Hematopoietic multipotent progenitor cell treated with erythropoietin and hydrocortisone succinate and interleukin-3 and kit ligand, for 6 days (in vitro differentiated cells): ENCODE measurements at regions not wholly inside any gene's neighbourhood (a gene's known extent, or its start where the extent isn't known, plus 50 kb on each side); places are given as distances from the start of the nearest gene placed in this dataset.
A peak's percentile ranks its signal among the peaks of the same experiment; 100 is the strongest.
"Not testable (repeated sequence)": the region's sequence is repeated elsewhere in the genome, so short reads cannot be mapped to it uniquely, and the experiment has no call there.

Source experiments
- DNase-seq: peaks from one replicate; pipeline ENCODE4 v3.0.0-alpha.2; 2015

GRCh38 chr2:113386780-113387433, 50.6 kb upstream of the ZNG1B start:
- not testable (repeated sequence) for DNase-seq

DNA sequence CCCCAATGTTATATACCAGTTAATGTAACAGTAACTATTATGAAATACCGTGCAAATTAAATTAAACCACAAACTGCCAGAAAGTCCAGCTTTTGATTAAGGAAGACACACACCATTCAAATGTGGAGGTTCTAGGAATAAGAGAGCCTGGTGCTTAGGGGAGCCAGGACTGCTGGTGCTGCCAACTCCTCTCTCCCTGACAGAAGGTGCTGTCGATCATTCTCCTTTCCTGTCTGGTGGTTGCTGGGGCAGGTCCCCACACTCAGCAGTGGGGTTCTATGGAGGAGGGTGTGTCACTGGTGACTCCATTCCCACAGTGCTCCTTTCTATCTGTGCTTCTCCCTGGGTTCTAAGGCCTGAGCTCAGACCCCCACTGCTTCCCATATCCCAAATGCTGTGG, 57.9 kb upstream of the ZNG1B start:
- DNase-seq, result not testable (repeated sequence)

GRCh38 chr2:113376913-113377445, 60.5 kb upstream of the ZNG1B start:
- DNase-seq, result no peak

GRCh38 chr2:113376253-113376912, 61.1 kb upstream of the ZNG1B start:
- DNase-seq, result no peak

DNA sequence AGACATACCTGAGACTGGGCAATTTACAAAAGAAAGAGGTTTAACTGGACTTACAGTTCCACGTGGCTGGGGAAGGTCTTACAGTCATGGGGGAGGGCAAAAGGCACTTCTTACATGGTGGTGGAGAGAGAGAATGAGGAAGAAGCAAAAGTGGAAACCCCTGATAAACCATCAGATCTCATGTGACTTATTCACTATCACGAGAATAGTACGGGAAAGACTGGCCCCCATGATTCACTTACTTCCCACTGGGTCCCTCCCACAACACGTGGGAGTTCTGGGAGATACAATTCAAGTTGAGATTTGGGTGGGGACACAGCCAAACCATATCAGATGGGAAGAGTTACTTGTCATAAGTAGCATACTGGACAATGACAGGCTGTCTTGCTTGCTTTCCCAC, 62.6 kb upstream of the ZNG1B start:
- DNase-seq, result not testable (repeated sequence)

GRCh38 chr2:113372258-113372834, 65.1 kb upstream of the ZNG1B start:
- not testable (repeated sequence) for DNase-seq

GRCh38 chr2:113370478-113371091, 66.9 kb upstream of the ZNG1B start:
- DNase-seq, result peak; percentile 75

DNA sequence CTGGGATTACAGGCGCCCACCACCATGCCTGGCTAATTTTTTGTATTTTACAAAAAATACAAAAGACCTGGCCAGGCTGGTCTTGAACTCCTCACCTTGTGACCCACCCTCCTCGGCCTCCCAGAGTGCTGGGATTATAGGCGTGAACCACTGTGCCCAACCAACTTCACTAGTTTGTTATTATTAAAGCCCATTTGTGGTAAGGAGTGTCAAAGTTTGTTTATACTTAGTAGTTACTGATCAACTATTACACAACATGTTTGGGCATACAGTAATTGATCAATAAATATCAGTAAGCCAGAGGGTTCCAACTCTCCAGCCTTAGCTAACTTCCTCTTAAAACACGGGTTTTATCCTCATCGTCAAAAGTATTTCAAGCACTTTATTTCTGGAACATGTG, 67.5 kb upstream of the ZNG1B start:
- no peak for DNase-seq

DNA sequence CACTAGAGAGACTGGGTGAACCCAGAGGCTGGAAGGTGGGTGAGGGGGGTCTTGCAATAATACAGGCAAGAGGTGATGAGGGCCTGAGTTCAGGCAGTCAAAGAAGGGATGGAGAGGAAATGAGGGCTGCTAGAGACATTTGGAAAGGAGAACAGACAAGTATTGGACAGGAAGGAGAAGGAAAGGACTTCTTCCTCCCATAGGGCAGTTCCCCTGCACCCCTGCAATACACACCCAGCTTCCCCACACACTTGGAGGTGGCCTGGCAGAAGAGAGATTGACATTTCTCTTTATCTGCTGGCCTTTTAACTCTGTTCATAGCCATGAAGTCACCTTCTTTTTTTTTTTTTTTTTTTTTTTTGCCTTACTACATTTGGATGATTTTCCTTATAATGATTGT, 68.9 kb upstream of the ZNG1B start:
- not testable (repeated sequence) for DNase-seq

GRCh38 chr2:113366821-113367220, 70.7 kb upstream of the ZNG1B start:
- DNase-seq, result not testable (repeated sequence)

DNA sequence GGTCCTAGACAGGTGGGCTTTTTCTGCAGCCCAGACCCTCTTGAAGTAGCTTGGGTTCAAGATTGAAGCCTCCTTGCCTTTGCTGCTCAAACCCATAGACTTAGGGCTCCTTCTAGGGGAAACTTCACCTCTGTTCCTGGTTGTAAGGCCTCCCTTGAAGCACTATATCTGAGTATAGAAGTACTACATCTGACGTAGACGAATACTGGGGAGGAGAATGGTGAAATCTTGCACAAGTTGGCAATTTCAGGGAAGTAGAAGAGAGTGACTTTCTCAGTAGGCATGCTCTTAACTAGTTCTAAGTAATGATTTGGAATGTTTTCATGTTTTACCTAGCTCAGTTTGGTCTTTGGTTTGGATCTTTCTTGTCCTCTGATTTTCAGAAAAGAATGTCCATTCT, 71.7 kb upstream of the ZNG1B start:
- not testable (repeated sequence) for DNase-seq

- DNase-seq, result not testable (repeated sequence)
Measured at GRCh38 chr2:113365290-113365689, 72.2 kb upstream of the ZNG1B start.

- no peak for DNase-seq
Measured at GRCh38 chr2:113361051-113361450, 76.4 kb upstream of the ZNG1B start.

DNA sequence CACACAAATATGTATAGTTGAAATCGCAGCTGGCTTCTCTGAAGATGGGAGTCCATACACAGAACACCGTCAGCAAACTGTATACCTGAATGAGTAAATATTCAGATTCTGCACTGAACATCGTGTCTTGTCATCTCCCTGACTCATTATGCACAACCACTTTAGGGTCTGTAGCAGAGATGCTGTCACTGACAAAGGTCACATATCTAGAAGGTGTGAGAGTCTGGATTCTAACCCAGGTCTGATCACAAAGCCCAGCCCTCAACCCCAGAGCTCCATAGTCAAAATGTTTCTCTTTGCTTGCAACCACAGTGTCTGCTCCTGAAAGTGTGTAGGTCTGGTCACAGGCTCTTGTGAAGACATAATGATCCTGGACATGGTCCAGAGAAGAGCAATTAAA, 78.3 kb upstream of the PAX8 start:
- no peak for DNase-seq

- DNase-seq, result not testable (repeated sequence)
Measured at GRCh38 chr2:113356284-113356683, 77.6 kb upstream of the PAX8 start.

GRCh38 chr2:113355339-113356015, 76.8 kb upstream of the PAX8 start:
- DNase-seq, result not testable (repeated sequence)

GRCh38 chr2:113351375-113352355, 72.9 kb upstream of the PAX8 start:
- DNase-seq, result no peak

DNA sequence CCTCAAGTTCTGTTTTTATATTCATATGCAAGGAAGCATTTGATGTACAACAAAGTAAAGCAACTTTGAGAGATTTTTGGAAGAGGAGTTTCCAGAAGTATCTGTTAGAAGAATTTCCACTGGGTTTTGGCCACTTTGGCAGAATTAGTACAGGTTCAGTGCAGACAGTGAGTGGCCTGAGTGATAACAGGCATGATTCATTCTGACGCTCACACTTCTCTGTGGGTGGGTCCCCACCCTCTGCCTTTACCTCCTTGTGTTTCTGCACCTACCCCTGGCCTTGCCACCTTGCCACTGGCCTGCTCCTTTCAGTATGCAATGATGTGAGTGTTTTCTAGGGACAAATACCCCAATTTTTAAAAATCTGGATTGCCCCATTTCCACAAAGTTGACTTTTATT, 65.1 kb upstream of the PAX8 start:
- peak; percentile 12 for DNase-seq

- DNase-seq, result peak; percentile 42
Measured at GRCh38 chr2:113342650-113343049, 63.9 kb upstream of the PAX8 start.

GRCh38 chr2:113341870-113342253, 63.1 kb upstream of the PAX8 start:
- DNase-seq, result not testable (repeated sequence)

DNA sequence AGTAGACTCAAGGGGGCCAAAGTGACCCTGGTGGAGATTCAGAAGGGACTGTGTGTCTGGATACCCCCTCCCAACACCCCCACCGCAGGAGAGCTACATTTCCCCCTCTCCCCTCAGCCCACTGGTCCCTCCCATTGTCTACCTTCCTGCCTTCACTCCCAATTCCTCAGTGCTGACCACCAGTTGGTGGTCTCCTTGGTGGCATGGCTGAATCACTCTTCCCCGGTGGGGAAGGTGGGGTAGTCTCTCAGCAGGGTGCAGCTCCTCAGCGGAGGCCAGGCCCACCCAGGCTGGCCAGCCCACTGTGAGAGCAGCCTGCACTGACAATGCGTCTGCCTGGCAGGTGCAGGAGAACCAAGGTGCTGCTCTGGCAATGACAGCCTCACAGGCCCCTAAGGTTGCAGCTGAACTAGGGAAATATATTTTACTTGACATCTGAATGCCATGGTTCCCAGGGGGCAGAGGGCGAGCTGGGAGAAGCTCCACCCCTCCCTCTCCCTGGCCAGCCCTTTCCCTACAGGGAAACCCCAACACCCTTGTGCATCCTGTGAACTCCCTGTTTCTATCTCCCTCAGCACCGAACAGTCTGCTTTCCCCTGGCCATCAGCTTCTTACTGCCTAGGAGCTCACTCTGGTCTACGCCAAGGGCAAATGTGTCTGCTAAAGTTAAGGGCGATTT, 62.6 kb upstream of the PAX8 start:
- no peak for DNase-seq
